ENCODE measurements at regions not wholly inside any gene's neighbourhood (a gene's known extent, or its start where the extent isn't known, plus 50 kb on each side); places are given as distances from the start of the nearest gene placed in this dataset.

DNA sequence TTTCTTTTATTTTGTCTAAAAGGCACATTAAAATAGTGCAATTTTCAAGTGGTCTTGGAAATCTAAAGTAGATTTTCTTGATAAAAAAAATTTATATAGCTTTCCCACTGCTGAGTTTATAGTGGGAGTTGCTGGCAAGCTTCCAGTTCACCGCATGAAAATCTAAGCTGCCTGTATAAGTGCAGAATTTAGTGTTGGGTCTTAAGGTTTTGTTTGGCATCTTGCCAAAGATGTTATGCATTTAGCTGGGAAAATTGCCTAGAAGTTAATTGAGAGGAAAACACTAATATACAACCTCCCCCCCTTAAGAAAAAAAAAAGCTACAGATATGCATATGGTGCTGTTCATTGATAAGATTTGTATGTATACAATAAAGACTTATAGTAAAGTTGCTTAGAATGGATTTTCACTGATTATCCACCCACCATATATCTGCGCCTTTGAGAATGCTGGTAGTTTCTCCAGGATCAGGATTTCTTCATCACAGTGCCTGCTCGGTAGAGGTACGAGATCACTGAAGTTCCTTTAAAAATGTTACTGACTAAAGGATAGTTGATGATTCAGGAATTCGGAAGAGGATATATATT, 803.2 kb upstream of the POU3F3 start:
- H3K4me2 ChIP-seq (ENCODE audit: insufficient read depth, insufficient read length, low read length), result no peak overlapping the region
- H3K23ac ChIP-seq (ENCODE audit: insufficient read length, low read depth, low read length), result no peak overlapping the region
- no peak overlapping the region for H2BK5ac ChIP-seq (ENCODE audit: insufficient read length, low read length)
- no peaks in the 10 kb centered on the region for H4K20me1 ChIP-seq (ENCODE audit: control insufficient read depth, insufficient read depth, insufficient read length)
- H3K14ac ChIP-seq (ENCODE audit: insufficient read depth, low read length), result no peak overlapping the region
- no peak overlapping the region for H2BK15ac ChIP-seq (ENCODE audit: low read depth, low read length)
- no peaks in the 10 kb centered on the region; the same call in 1 of the 2 replicates for H3K4me1 ChIP-seq (ENCODE audit: insufficient read depth, low read length)
- no peak overlapping the region for H3T11ph ChIP-seq (ENCODE audit: low read length)
- no peaks in the 10 kb centered on the region for H3K9me3 ChIP-seq (ENCODE audit: control insufficient read depth, low read depth, low read length)
- Mint-ChIP-seq H3K27me3 (ENCODE audit: low read depth) (no peaks in the 10 kb centered on the region), H3K4me3 (no peak overlapping the region), H3K4me1 (peaks cover 20 to 22% of the 10 kb centered on the region in 2 experiments), H3K9me3 (no peaks in the 10 kb centered on the region), H3K36me3 (ENCODE audit: insufficient read depth in 1 of 3, low read depth in 3 of 3) (no peaks in the 10 kb centered on the region), H3K27ac (no peak overlapping the region)
- H2BK120ac ChIP-seq (ENCODE audit: low read depth, low read length, poor library complexity, severe bottlenecking), result no peak overlapping the region
- H2AK5ac ChIP-seq (ENCODE audit: insufficient read length, low read length), result no peak overlapping the region
- no peak overlapping the region for H2AFZ ChIP-seq (ENCODE audit: low read length)
- no peak overlapping the region for H2BK12ac ChIP-seq (ENCODE audit: insufficient read length, low read depth, low read length)
- DNase-seq, result no peak
- no peak overlapping the region for H2BK20ac ChIP-seq (ENCODE audit: low read depth, low read length, poor library complexity, severe bottlenecking)
- no peak overlapping the region for H3K27ac ChIP-seq (ENCODE audit: insufficient read length, low read depth, low read length)
- H4K91ac ChIP-seq (ENCODE audit: insufficient read length, low read depth, low read length), result no peak overlapping the region
- no peak overlapping the region for H4K5ac ChIP-seq (ENCODE audit: insufficient read length, low read depth, low read length)
- TF ChIP-seq, protein P1, sequence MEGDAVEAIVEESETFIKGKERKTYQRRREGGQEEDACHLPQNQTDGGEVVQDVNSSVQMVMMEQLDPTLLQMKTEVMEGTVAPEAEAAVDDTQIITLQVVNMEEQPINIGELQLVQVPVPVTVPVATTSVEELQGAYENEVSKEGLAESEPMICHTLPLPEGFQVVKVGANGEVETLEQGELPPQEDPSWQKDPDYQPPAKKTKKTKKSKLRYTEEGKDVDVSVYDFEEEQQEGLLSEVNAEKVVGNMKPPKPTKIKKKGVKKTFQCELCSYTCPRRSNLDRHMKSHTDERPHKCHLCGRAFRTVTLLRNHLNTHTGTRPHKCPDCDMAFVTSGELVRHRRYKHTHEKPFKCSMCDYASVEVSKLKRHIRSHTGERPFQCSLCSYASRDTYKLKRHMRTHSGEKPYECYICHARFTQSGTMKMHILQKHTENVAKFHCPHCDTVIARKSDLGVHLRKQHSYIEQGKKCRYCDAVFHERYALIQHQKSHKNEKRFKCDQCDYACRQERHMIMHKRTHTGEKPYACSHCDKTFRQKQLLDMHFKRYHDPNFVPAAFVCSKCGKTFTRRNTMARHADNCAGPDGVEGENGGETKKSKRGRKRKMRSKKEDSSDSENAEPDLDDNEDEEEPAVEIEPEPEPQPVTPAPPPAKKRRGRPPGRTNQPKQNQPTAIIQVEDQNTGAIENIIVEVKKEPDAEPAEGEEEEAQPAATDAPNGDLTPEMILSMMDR (conservative IDR thresholded peaks at IDR 0.05), result no peak
- WGBS (ENCODE audit: extremely low coverage, insufficient read length, low lambda C conversion rate), result no CpG with 5 or more reads among the region's 5 CpGs
- no peak overlapping the region for H3K18ac ChIP-seq (ENCODE audit: insufficient read length, low read depth, low read length)
- no peaks in the 10 kb centered on the region for H3K79me1 ChIP-seq (ENCODE audit: insufficient read depth, low read depth, low read length, poor library complexity, severe bottlenecking)
- no peak overlapping the region for H4K8ac ChIP-seq (replicated peaks; ENCODE audit: insufficient read length, low read depth, low read length)
- no peak overlapping the region for H3K4ac ChIP-seq (ENCODE audit: low read depth, low read length)
- no peaks in the 10 kb centered on the region for H3K27me3 ChIP-seq (ENCODE audit: insufficient read depth, low read length)
- no peak overlapping the region for H3K9ac ChIP-seq (ENCODE audit: extremely low read depth, insufficient read length, low read length)
- H3K79me2 ChIP-seq (ENCODE audit: insufficient read depth, low read length), result no peaks in the 10 kb centered on the region
- no peak overlapping the region for H3K56ac ChIP-seq (ENCODE audit: insufficient read length, low read depth, low read length)
- H3K23me2 ChIP-seq (ENCODE audit: insufficient read length, low read depth, low read length, poor library complexity, severe bottlenecking), result no peaks in the 10 kb centered on the region

All from H9 (cell line).